Nephron (organoid): ENCODE measurements at regions not wholly inside any gene's neighbourhood (a gene's known extent, or its start where the extent isn't known, plus 50 kb on each side); places are given as distances from the start of the nearest gene placed in this dataset.
A peak's percentile ranks its signal among the peaks of the same experiment; 100 is the strongest.

ENCODE experiments used
- H3K27ac Mint-ChIP-seq, 3 experiments: 2 replicates each; pipeline ENCODE4 v1.8.0; 2020; ENCODE audit warnings: mixed read lengths in 3 of 3, mild to moderate bottlenecking in 2 of 3, moderate library complexity in 1 of 3
- H3K27me3 Mint-ChIP-seq: 2 replicates; pipeline ENCODE4 v1.8.0; 2021; ENCODE audit warnings: low read depth, mild to moderate bottlenecking, moderate library complexity, mixed read lengths
- H3K36me3 Mint-ChIP-seq: 2 replicates; pipeline ENCODE4 v1.8.0; 2020; ENCODE audit warnings: low read depth, mixed read lengths
- H3K4me1 Mint-ChIP-seq: 2 replicates; pipeline ENCODE4 v1.8.0; 2020; ENCODE audit warnings: mixed read lengths
- H3K4me3 Mint-ChIP-seq, 3 experiments: 2 replicates each; pipeline ENCODE4 v1.8.0; 2020; ENCODE audit warnings: mild to moderate bottlenecking in 3 of 3, mixed read lengths in 3 of 3, moderate library complexity in 2 of 3
- H3K9me3 Mint-ChIP-seq: 2 replicates; pipeline ENCODE4 v1.8.0; 2020; ENCODE audit warnings: mixed read lengths
- CTCF ChIP-seq, 3 experiments: fragments of 200-600 bp; sonication (generic); IDR thresholded peaks; one replicate each; pipeline ENCODE4 v1.5.0; 2021; ENCODE audit warnings: antibody characterized with exemption in 3 of 3; ENCODE audit not compliant: unreplicated experiment in 3 of 3

DNA sequence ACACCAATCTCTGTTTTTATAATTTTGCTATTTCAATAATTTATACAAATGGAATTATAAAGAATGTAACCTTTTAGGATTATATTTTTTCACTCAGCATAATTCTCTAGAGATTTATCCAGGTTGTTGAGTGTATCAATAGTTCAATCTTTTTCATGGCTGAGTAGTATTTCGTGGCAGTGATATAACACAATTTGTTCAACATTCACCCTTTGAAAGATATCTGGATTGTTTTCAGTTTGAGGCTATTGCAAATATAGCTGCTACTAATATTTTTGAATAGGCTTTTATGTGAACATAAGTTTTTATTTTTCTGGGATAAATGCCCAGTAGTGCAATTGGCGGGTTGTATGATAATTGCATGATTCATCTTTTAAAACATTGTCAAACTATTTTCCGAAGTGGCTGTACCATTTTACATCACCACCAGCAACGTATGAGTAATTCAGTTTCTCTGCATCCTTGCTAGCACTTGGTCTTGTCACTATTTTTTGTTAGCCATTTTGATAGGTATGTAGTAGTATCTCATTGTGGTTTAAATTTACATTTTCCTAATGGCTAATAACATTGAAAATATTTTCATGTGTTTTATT is 55.6 kb upstream of the ABCD3 start:
- Mint-ChIP-seq H3K36me3 (peaks cover 7% of the 10 kb centered on the region), H3K27ac (no peak overlapping the region), H3K4me1 (no peaks in the 10 kb centered on the region), H3K9me3 (peaks cover 31% of the 10 kb centered on the region), H3K4me3 (no peak overlapping the region), H3K27me3 (peaks cover 6% of the 10 kb centered on the region)
- TF ChIP-seq CTCF (IDR thresholded peaks at IDR 0.05; ENCODE audit: unreplicated experiment in 3 of 3): no peak

GRCh38 chr1:94358630-94359599 is 59.3 kb upstream of the ABCD3 start:
- H3K27me3 Mint-ChIP-seq: no peaks in the 10 kb centered on the region
- H3K4me1 Mint-ChIP-seq: no peaks in the 10 kb centered on the region
- TF ChIP-seq CTCF (IDR thresholded peaks at IDR 0.05; ENCODE audit: unreplicated experiment in 3 of 3): no peak
- H3K27ac Mint-ChIP-seq: no peak overlapping the region
- H3K4me3 Mint-ChIP-seq: no peak overlapping the region
- peaks cover 12% of the 10 kb centered on the region for H3K9me3 Mint-ChIP-seq
- peaks cover 7% of the 10 kb centered on the region for H3K36me3 Mint-ChIP-seq

GRCh38 chr1:94357661-94358060 is 60.5 kb upstream of the ABCD3 start:
- Mint-ChIP-seq H3K9me3 (peaks cover 7% of the 10 kb centered on the region), H3K27me3 (no peaks in the 10 kb centered on the region), H3K36me3 (no peaks in the 10 kb centered on the region), H3K4me3 (no peak overlapping the region), H3K4me1 (no peaks in the 10 kb centered on the region), H3K27ac (no peak overlapping the region)
- TF ChIP-seq CTCF (IDR thresholded peaks at IDR 0.05; ENCODE audit: unreplicated experiment in 3 of 3): no peak

DNA sequence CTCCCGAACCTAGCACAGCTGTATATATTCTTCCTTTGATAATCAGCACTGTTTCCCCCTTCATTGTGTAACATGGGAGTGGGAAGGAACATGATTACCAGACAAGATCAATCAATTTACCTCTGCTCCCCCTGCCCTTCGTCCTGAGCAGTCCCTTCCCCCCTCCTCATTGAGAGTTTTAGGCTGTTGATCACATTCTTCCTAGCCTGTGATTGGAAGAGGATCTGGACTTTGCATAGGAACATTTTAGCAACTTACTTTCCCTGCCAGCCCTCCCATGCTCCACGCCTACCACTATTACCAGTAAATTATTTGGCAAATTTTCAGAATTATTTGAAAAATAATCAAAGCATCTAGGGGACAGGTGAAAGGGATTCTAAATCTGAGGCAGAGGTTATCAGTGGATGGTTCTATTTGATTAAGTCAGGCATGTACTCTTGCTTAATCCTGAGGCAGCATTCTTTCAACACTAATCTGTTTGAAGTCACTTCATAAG is 62.7 kb upstream of the ABCD3 start:
- Mint-ChIP-seq H3K9me3 (peaks cover 4% of the 10 kb centered on the region), H3K4me3 (no peak overlapping the region), H3K4me1 (no peaks in the 10 kb centered on the region), H3K27ac (no peak overlapping the region), H3K36me3 (no peaks in the 10 kb centered on the region), H3K27me3 (no peaks in the 10 kb centered on the region)
- TF ChIP-seq CTCF (IDR thresholded peaks at IDR 0.05; ENCODE audit: unreplicated experiment in 3 of 3): no peak

- Mint-ChIP-seq H3K27ac (peak overlapping the region in 1 of 3 experiments; percentile 29), H3K27me3 (no peaks in the 10 kb centered on the region), H3K36me3 (no peaks in the 10 kb centered on the region), H3K9me3 (peaks cover 2% of the 10 kb centered on the region), H3K4me3 (no peak overlapping the region), H3K4me1 (no peaks in the 10 kb centered on the region)
- no peak for TF ChIP-seq CTCF (IDR thresholded peaks at IDR 0.05; ENCODE audit: unreplicated experiment in 3 of 3)
These were observed 66.7 kb upstream of the ABCD3 start for GRCh38 chr1:94351481-94351880.
